Sciatic nerve (tissue), 2 donors: ENCODE measurements at regions not wholly inside any gene's neighbourhood (a gene's known extent, or its start where the extent isn't known, plus 50 kb on each side); places are given as distances from the start of the nearest gene placed in this dataset.
A peak's percentile ranks its signal among the peaks of the same experiment; 100 is the strongest.
"Not testable (repeated sequence)": the region's sequence is repeated elsewhere in the genome, so short reads cannot be mapped to it uniquely, and the experiment has no call there.

Source experiments
- ATAC-seq: fragments of 200-7000 bp; cut with Tn5 transposase; one replicate; pipeline ENCODE4 v1.9.1; 2020; ENCODE audit warnings: mild to moderate bottlenecking, moderate library complexity
- DNase-seq: peaks from one replicate; pipeline ENCODE4 v3.0.0-alpha.2; 2020; ENCODE audit warnings: low spot score
- intact Hi-C: fragments of 100-400 bp; cut with DNase I; formaldehyde crosslinking; loops from one replicate; pipeline ENCODE4 v1.14.2; 2022
- donor health status: DM: no; HTN: no; CAD: no.
- donor health status: DM: no; HTN: no; CAD: no.

DNA sequence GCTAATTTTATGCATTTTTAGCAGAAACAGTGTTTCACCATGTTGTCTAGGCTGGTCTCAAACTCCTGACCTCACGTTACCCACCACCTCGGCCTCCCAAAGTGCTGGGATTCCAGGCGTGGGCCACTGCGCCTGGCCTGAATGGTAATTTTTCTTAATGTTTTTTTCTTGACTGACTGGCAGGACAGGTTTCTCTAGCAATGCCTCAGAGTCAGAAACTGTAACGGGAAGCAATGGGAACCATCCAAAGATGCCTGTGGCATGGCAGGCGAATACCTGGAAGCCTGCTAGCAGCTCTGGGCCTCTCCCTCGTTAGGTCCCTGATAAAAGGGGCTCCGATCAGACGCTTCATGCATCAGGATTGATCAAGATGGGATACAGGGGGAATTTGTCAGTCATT lies 639.2 kb downstream of the NR2F1-AS1 start:
- intact Hi-C loops = no loop called here
- DNase-seq (no peak), ATAC-seq (no peak)

DNA sequence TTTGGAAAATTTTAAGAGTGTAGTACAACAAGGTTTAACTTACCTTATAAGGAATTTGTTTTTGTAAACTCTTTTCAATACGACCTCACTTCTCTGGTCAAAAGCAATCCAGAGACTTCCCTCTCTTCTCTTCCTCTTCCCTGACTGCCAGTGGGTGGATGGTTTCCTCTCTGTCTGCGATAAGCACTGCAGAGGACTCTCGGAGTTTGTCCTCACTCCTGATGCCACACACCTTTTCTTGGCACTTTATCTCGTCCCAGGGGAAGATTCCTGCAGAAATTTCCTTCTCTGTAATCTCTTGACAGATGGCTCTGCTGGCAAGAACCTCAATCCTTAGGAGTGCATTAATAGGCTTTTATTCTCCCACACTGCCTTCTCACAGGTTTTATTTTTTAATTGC lies 641.6 kb downstream of the NR2F1-AS1 start:
- intact Hi-C loops = no loop called here
- DNase-seq (no peak), ATAC-seq (peak; percentile 52)

DNA sequence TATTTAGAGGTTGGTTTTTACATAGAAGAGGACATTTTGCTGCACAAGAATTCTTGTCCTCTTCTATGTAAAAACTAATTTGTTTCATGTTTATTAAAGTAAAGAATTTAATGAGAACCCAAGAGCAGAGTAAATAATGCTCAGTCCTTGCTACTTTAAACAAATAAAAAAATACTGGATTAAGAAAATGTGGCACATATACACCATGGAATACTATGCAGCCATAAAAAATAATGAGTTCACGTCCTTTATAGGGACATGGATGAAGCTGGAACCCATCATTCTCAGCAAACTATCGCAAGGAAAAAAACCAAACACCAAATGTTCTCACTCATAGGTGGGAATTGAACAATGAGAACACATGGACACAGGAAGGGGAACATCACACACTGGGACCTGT lies 643.6 kb downstream of the NR2F1-AS1 start:
- DNase-seq, intact Hi-C loops, ATAC-seq: not testable (repeated sequence)

DNA sequence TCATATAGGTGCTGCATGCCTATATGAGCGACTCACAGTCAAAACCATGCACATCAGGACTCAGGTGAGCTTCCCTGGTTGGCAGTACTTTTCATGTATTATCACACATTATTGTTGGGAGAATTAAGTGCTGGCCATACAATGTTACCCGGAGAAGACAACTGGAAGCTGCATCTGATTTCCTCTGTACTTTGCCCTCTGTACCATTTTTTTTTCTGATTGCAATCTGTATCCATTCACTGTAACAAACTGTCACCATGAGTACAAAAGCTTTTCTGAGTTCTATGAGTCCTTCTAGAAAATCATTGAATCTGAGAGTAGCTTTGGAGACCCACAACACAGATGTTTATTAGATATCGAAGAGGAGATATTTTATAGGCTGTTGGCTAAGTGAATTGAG lies 651.0 kb downstream of the NR2F1-AS1 start:
- ATAC-seq (no peak), DNase-seq (no peak)
- intact Hi-C loops = no loop called here

DNA sequence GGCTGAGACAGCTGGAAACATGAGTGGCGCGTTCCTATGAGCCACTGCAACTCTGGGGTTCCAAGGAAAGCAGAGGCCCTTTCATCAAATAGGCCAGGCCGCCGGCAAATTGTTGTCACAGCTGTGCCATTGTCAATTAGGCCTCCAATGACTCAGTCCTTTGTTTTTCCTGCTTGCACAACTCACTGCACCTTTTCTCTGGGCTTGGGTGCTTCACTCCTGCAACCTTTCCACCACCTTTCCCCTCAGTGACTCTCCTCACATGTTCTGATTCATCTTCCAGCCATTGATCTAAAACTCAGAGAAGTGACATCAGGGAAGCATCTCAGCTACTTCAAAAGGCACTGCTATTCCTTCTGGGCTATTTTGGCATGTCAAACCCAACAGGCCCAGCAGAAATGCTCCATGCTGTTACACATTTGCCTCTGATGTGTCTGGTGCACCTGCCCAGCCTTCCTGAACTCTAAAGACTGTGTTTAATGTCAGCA lies 653.7 kb downstream of the NR2F1-AS1 start:
- intact Hi-C loops = no loop called here
- ATAC-seq (peak; percentile 81), DNase-seq (no peak)

DNA sequence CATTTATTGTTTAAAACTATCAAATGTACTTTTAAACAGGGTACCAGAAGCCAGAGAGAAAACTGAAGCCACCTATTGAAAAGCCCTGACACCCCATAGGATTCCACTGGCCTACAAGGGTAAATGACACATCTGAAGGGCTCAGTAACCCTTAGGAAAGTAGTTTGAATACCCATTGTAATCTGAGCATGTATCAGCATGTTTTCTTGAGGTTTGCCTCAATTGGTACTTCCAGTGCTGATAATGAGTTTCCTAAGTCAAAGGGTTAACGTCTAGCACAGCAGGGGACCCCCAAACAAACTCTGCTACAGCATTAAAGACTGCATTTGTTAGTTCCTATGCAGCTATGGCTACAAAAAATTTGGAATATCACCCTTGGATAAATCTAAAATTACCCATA lies 657.1 kb downstream of the NR2F1-AS1 start:
- DNase-seq = no peak
- intact Hi-C loops = no loop called here
- ATAC-seq = no peak

DNA sequence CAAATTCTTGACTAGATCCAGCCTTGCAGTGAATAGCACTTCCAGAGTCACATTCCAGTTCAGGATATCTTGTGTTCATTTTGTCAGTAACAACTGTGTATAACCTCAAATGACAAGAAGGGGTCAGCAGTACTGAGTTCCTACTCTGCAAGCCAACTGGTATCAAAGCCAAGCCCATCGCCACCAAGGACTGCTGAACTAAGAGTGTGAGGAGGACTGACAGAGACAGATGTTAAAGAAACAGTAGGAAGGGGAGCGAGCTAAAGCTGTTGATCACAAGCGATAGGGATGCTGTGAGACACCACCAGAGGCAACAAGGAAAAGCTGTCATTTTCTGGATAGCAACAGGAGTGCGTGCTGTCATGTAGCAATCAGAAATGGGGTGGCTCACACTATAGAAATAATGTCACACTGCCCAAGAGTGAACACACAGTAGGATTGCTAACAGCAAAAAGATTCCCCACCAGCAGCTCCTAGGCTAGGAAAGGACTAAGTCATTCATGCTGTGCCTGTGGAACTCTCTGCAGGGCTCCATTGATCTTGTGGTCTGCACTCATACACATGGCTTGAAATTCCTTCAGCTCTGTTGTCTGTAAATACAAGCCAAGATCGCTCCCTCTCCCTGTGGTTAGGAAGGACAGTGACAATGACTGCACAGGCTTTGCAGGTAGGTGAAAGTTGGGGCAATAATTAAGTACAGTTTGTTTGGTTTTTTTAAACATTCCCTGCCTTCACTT lies 658.6 kb downstream of the NR2F1-AS1 start:
- ATAC-seq = no peak
- intact Hi-C loops = no loop called here

DNA sequence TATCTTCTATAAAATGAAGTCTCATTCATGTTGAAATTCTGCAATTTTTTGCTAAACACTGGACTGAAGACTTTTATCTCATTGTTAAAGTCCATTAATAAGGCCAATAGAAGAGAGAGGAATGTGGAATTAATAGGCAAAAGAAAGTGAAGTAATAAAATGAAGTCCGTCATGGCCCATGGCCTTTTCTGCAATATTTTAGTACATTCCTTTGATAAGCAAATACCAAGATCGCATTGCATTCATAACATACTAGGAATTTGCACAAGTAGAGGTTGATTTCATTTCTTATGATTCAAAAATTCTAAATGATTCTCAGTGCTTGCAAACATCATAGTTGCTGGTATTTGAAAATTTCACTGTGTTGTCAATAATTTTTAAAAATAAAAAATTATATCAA lies 664.0 kb downstream of the NR2F1-AS1 start:
- DNase-seq (no peak), ATAC-seq (no peak)
- intact Hi-C loops = no loop called here

More for the DNA sequence above, 658.6 kb downstream of the NR2F1-AS1 start:
- no peak for DNase-seq

DNA sequence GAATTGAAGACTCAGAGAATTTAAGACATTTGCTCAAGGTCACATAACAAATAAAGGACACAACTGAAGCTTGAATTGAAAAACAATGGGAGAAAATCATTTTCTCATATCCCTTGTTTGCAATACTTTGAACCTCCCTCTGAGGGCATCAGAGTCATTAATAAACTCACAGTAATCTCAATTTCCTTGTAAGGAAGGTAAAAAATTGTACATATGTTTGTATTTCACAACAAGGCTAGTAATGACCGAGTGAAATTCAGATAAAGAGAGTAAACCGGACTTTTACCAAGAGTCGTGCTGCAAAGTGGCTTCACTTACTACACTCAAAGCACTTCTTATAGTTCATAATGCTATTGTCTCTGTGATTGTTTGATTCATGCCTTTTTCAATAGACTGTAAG lies 665.0 kb downstream of the NR2F1-AS1 start:
- DNase-seq (no peak), ATAC-seq (no peak)
- intact Hi-C loops = no loop called here

DNA sequence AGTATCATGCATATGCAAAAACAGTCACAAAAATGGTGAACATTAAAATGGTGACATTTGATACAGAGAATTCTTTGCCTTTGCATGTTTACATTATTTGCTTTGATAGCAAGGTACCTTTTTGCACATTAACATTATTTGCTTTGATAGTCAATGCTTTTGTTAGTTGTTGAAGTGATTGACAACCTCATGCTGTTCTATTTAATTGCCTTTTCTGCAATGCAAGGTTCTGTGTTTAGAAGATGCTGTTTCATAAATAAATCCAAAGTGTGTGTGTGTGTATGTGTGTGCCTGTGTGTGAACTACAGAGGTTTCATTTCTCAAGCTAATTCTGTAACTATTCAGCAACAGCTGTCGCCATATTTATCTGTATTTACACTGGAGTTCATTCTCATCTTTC lies 668.7 kb downstream of the NR2F1-AS1 start:
- DNase-seq (no peak), ATAC-seq (no peak)
- intact Hi-C loops = no loop called here

DNA sequence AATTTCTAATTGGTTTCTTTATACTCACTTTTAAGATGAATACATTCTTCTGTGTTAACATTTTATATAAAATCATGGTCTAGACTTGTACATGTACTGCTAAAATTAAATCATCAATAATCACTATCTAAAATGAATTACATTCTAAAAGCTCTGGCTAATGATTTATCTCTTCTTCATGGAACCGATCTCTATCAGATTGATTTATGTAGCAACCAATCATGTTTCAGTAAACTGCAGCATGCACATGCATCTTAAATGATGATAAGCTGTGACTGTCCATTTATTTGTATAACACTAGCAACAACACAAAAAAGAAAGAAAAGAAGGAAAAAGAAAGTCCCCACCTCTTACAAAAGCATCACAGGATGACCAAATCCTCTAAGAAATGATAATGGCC lies 669.2 kb downstream of the NR2F1-AS1 start:
- ATAC-seq = no peak
- intact Hi-C loops = no loop called here
- DNase-seq = no peak

DNA sequence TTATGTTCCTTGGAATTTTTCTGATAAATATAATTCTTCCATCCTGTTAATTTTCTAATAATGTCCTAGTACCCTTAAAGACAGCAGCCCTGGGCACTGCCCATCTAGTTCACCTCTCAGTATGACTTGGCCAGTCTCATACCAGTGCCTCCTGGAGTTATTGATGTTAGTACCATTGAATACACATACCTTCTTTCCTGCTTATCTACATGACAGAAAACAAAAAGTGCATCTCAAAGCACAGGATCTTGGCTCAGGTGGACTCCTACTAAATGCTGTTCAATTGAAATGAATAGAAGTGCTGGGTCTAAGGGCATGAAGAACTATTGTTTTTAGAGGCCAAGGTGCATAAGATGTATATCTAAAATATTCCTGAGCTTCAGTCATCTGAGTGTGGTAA lies 669.7 kb downstream of the NR2F1-AS1 start:
- intact Hi-C loops = no loop called here
- ATAC-seq = no peak
- no peak for DNase-seq

DNA sequence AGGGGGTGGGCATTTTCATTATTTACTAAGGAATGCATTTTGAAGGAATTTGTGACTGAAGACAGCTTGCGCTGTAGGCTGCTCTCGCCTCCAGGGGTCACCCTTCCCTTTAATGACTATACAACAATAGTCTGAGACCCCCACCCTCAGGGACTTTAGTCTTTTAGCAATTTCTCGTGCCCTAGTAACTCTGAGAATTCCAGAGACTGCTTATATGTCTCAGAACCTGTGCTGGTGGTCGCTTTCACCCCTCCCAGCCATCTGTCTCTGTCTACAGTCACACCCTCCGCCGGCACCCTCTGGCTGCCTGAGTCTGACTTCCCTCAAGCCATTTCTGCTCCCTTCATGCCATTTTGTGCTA lies 671.4 kb downstream of the NR2F1-AS1 start:
- ATAC-seq = no peak
- intact Hi-C loops = no loop called here
- DNase-seq = no peak

DNA sequence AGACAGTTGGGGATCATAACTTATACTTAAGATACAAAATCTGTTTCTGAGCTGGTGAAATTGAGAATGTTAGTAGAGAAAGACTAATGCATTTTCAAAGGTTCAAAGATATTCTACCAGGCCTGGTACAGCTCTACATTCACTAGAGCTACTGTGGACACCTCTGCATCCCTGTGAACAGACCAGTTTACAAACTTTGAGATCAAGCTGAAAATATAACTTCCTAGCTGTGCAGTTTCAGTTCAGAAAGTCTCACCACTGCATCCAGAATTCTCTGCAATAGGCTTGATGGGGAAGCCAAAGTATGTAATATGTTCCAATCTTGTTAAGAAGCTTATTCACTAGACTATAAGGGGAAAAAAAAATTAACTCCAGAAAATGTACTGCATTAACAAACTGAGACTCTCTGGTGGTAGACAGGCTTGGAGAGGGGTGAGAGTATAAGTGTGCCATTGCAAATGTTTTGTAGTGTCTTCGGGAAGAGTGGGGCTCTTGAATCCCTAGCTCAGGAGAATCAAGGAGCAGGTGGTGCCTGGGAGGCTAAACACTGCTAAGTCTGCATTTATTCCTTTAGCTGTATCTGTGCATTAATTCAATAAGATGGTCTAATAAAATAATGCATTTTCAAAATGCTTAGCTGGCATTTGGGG lies 671.9 kb downstream of the NR2F1-AS1 start:
- DNase-seq (no peak), ATAC-seq (no peak)
- intact Hi-C loops = no loop called here

DNA sequence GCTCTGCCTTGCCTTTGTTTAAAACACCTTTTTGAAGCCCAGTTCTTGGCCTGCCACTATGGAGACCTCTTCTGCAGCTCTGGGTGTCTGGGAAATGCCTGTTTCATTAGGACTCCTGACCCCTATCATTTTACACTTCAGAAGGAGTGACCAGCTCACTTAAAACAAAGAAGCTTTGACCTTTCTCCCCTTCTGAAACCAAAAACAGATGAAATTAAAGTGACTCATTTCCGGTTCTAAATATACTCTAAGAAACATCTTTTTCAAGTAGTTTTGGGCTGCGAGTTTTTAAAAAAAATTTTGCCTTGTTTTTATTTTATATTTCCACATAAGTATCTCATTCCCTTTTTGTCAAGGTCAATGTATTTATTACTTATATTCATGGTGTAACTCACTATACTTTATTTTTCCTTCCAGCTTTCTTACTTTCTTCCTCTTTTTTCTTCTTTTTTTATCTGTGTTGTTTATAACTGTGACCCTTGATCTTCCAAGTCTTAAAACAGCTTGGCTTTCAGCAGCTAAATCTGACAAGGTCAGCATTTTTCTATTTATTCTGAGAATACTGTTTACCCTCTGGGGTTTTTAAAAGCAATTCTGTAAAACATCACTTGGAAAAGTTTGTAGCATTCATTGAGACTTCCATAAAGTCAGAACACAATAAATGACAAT lies 672.9 kb downstream of the NR2F1-AS1 start:
- DNase-seq = no peak

DNA sequence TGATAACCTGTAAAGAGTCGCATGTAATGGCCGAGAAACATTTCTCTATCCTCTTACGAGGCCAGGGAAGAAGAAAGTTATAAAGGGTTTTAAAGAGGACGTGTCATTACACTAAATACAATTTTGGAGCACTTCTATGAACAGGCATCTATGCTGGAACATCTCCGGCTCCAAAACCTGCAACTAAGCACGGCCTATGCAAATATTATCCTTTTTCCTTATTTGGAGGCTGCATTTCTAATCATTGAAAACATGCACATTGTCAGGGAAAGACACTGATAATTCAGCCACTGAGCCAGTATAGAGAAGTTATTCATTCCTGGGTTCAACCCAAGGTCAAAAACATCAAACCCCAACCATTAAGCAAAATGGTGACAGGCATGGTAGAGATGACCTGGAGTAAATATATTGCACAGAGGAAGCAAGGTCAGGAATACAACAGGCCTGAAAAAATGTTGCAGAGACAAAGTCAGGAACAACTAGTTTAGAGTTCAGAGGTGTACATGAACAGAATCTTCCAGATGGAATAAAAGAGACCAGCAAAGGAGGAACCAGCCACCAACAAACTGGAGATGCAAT lies 674.1 kb downstream of the NR2F1-AS1 start:
- ATAC-seq = no peak
- intact Hi-C loops = no loop called here

More for the DNA sequence above, 672.9 kb downstream of the NR2F1-AS1 start:
- intact Hi-C loops = no loop called here
- peak; percentile 77 for ATAC-seq

DNA sequence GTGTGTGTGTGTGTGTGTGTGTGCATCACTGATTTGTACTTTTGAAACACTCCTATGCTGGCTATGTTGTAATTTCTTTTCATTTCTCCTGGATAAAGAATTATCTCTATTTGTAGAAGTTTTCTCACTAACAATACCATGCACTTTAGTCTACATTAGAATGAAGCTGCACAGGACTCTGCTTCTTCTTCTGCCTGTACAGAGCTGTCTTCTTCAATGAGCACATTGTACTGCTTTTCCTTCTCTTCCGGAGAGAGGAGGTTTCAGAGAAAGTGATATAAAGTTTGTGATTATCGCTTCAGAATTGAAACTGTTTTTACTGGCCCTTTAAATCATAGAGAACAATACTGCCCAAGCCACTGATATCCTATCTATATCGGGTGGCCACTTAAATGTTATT lies 677.0 kb downstream of the NR2F1-AS1 start:
- ATAC-seq (no peak), DNase-seq (no peak)
- intact Hi-C loops = no loop called here

More for the DNA sequence above, 674.1 kb downstream of the NR2F1-AS1 start:
- DNase-seq = no peak

DNA sequence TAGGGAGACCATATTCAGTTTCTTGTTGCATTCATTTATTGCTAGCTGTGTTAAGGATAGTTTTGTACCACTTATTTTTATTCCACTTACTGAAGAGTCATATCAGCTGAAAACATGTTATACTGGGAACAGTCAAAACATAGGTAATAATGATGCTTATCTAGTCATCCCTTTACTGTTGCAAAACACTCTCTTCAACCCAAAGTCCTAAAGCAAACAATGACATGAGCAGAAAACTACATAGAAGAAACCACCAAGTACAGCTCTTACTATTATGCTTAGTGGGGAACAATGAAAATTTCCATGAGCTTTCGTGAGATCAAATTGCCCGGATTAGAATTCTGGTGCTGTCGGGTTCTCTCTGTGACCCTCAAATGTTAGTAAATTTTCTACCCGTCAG lies 681.4 kb downstream of the NR2F1-AS1 start:
- no peak for DNase-seq
- no peak for ATAC-seq
- intact Hi-C loops = no loop called here

DNA sequence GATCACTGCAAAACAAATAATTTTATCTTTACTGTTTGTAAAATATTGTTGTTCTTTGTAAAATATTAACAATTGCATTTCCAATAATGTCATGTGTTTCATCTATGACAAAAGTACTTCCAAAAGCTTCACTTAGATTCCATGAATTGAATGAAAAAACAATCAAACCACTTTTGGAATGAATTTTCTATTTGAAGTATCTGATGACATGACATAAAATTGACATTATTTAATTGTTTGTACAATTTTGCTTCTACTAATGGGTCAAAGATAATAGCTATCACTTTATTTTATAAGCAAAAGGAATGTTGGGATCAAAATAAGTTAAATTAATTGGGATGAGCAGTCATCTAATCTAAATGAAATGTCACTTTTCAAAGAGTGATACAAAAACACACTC lies 684.3 kb downstream of the NR2F1-AS1 start:
- no peak for DNase-seq
- no peak for ATAC-seq
- intact Hi-C loops = no loop called here

DNA sequence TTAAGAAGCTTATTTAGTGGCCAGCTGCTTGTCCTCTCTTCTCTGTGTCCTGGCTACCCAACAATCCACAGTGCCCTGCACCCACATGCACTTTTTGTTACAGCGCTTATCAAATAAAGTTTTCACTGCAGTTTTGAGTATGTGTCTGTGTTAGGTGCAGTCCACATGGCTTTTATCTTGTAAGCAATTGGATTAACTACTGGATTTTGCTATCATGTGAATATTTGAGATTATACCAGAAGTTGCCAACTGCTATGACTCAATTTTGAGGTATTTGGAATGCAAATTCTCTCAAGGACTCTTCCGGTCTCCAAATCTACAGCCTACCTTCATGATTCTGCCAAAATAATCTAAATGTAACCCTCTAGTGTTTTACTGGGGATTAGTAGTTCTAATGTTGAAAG lies 690.2 kb downstream of the NR2F1-AS1 start:
- DNase-seq = no peak
- intact Hi-C loops = no loop called here
- ATAC-seq = no peak
